Thyroid gland (tissue), 4 donors: ENCODE measurements at regions not wholly inside any gene's neighbourhood (a gene's known extent, or its start where the extent isn't known, plus 50 kb on each side); places are given as distances from the start of the nearest gene placed in this dataset.

Experiments
- POLR2A ChIP-seq, 2 donors: fragments of 450-650 bp; IDR thresholded peaks; one replicate each; pipeline ENCODE4 v1.6.1; 2017; ENCODE audit warnings: antibody characterized with exemption in 2 of 2, mild to moderate bottlenecking in 2 of 2, moderate library complexity in 1 of 2
- TF ChIP-seq, protein P1 (sequence below), 6 experiments: fragments of 200-600 bp in 3 of 6; fragments of 450-650 bp in 3 of 6; sonication (generic) in 3 of 6; IDR thresholded peaks; one replicate each; pipeline ENCODE4 v1.5.1; 2016 to 2019; ENCODE audit warnings: antibody characterized with exemption in 6 of 6, mild to moderate bottlenecking in 2 of 6, inconsistent platforms in 1 of 6, moderate library complexity in 1 of 6

DNA sequence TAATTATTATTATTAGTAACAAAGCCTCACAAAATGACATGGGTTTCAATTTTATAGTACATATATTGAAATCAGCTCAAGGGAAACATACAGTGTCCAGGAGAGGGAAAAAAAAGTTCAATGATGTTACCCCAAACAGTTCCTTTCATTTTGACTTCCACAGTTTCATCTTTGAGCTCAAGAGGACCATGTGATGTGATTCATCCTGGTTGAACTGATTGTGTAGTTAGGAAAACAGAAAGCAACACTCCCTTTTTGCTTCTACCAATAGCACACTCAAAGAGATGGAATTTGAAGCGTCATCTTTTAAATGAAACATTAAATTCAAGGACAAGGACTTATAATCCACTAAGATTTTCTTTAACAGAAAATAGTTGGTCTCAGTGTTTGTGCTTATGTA lies 461.0 kb downstream of the FOXG1 start:
- TF ChIP-seq, protein P1, sequence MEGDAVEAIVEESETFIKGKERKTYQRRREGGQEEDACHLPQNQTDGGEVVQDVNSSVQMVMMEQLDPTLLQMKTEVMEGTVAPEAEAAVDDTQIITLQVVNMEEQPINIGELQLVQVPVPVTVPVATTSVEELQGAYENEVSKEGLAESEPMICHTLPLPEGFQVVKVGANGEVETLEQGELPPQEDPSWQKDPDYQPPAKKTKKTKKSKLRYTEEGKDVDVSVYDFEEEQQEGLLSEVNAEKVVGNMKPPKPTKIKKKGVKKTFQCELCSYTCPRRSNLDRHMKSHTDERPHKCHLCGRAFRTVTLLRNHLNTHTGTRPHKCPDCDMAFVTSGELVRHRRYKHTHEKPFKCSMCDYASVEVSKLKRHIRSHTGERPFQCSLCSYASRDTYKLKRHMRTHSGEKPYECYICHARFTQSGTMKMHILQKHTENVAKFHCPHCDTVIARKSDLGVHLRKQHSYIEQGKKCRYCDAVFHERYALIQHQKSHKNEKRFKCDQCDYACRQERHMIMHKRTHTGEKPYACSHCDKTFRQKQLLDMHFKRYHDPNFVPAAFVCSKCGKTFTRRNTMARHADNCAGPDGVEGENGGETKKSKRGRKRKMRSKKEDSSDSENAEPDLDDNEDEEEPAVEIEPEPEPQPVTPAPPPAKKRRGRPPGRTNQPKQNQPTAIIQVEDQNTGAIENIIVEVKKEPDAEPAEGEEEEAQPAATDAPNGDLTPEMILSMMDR (IDR thresholded peaks at IDR 0.05): no peak
- TF ChIP-seq POLR2A (IDR thresholded peaks at IDR 0.05): no peak
